ENCODE measurements at regions not wholly inside any gene's neighbourhood (a gene's known extent, or its start where the extent isn't known, plus 50 kb on each side); places are given as distances from the start of the nearest gene placed in this dataset.

- H3K9me3 ChIP-seq (ENCODE audit: low read length): no peaks in the 10 kb centered on the region
These were observed 437.1 kb downstream of the COL12A1 start for GRCh38 chr6:74768738-74769137.

GRCh38 chr6:74768120-74768519 lies 437.7 kb downstream of the COL12A1 start:
- Histone ChIP-seq H2AFZ (ENCODE audit: low read depth, low read length) (no peak overlapping the region), H3K36me3 (ENCODE audit: insufficient read depth, low read length) (no peaks in the 10 kb centered on the region), H3K9me3 (ENCODE audit: low read length) (no peaks in the 10 kb centered on the region), H3K27me3 (ENCODE audit: insufficient read depth, low read length) (no peaks in the 10 kb centered on the region), H3K4me3 (ENCODE audit: low read length) (no peak overlapping the region), H3K4me1 (ENCODE audit: insufficient read depth, low read length) (no peaks in the 10 kb centered on the region)

More at GRCh38 chr6:74768738-74769137, 437.1 kb downstream of the COL12A1 start:
- no peaks in the 10 kb centered on the region for H3K27me3 ChIP-seq (ENCODE audit: insufficient read depth, low read length)
- no peak overlapping the region for H3K4me3 ChIP-seq (ENCODE audit: low read length)
- H3K36me3 ChIP-seq (ENCODE audit: insufficient read depth, low read length): no peaks in the 10 kb centered on the region
- H2AFZ ChIP-seq (ENCODE audit: low read depth, low read length): no peak overlapping the region
- H3K4me1 ChIP-seq (ENCODE audit: insufficient read depth, low read length): no peaks in the 10 kb centered on the region

GRCh38 chr6:74765486-74765885 lies 440.4 kb downstream of the COL12A1 start:
- Histone ChIP-seq H3K4me3 (ENCODE audit: low read length) (no peak overlapping the region), H3K27me3 (ENCODE audit: insufficient read depth, low read length) (no peaks in the 10 kb centered on the region), H2AFZ (ENCODE audit: low read depth, low read length) (no peak overlapping the region), H3K36me3 (ENCODE audit: insufficient read depth, low read length) (no peaks in the 10 kb centered on the region), H3K4me1 (ENCODE audit: insufficient read depth, low read length) (no peaks in the 10 kb centered on the region), H3K9me3 (ENCODE audit: low read length) (no peaks in the 10 kb centered on the region)

GRCh38 chr6:74764486-74764885 lies 441.4 kb downstream of the COL12A1 start:
- no peaks in the 10 kb centered on the region for H3K9me3 ChIP-seq (ENCODE audit: low read length)
- no peak overlapping the region for H2AFZ ChIP-seq (ENCODE audit: low read depth, low read length)
- H3K4me3 ChIP-seq (ENCODE audit: low read length): no peak overlapping the region
- H3K36me3 ChIP-seq (ENCODE audit: insufficient read depth, low read length): no peaks in the 10 kb centered on the region
- H3K4me1 ChIP-seq (ENCODE audit: insufficient read depth, low read length): no peaks in the 10 kb centered on the region
- no peaks in the 10 kb centered on the region for H3K27me3 ChIP-seq (ENCODE audit: insufficient read depth, low read length)

GRCh38 chr6:74762841-74763240 lies 443.0 kb downstream of the COL12A1 start:
- Histone ChIP-seq H2AFZ (ENCODE audit: low read depth, low read length) (no peak overlapping the region), H3K4me3 (ENCODE audit: low read length) (no peak overlapping the region), H3K36me3 (ENCODE audit: insufficient read depth, low read length) (no peaks in the 10 kb centered on the region), H3K9me3 (ENCODE audit: low read length) (no peaks in the 10 kb centered on the region), H3K4me1 (ENCODE audit: insufficient read depth, low read length) (no peaks in the 10 kb centered on the region), H3K27me3 (ENCODE audit: insufficient read depth, low read length) (no peaks in the 10 kb centered on the region)

GRCh38 chr6:74757813-74758212 lies 448.0 kb downstream of the COL12A1 start:
- H3K4me1 ChIP-seq (ENCODE audit: insufficient read depth, low read length): no peaks in the 10 kb centered on the region
- no peaks in the 10 kb centered on the region for H3K36me3 ChIP-seq (ENCODE audit: insufficient read depth, low read length)
- no peaks in the 10 kb centered on the region for H3K27me3 ChIP-seq (ENCODE audit: insufficient read depth, low read length)
- no peak overlapping the region for H3K4me3 ChIP-seq (ENCODE audit: low read length)
- H3K9me3 ChIP-seq (ENCODE audit: low read length): no peaks in the 10 kb centered on the region
- H2AFZ ChIP-seq (ENCODE audit: low read depth, low read length): no peak overlapping the region

- no peaks in the 10 kb centered on the region for H3K27me3 ChIP-seq (ENCODE audit: insufficient read depth, low read length)
These were observed 448.9 kb downstream of the COL12A1 start for GRCh38 chr6:74756923-74757322.

GRCh38 chr6:74755778-74756177 lies 450.1 kb downstream of the COL12A1 start:
- Histone ChIP-seq H3K27me3 (ENCODE audit: insufficient read depth, low read length) (no peaks in the 10 kb centered on the region), H3K4me3 (ENCODE audit: low read length) (no peak overlapping the region), H3K4me1 (ENCODE audit: insufficient read depth, low read length) (no peaks in the 10 kb centered on the region)

More at GRCh38 chr6:74756923-74757322, 448.9 kb downstream of the COL12A1 start:
- no peaks in the 10 kb centered on the region for H3K4me1 ChIP-seq (ENCODE audit: insufficient read depth, low read length)
- H3K36me3 ChIP-seq (ENCODE audit: insufficient read depth, low read length): no peaks in the 10 kb centered on the region
- H3K4me3 ChIP-seq (ENCODE audit: low read length): no peak overlapping the region
- no peaks in the 10 kb centered on the region for H3K9me3 ChIP-seq (ENCODE audit: low read length)
- H2AFZ ChIP-seq (ENCODE audit: low read depth, low read length): no peak overlapping the region

GRCh38 chr6:74755196-74755595 lies 450.7 kb downstream of the COL12A1 start:
- H3K4me3 ChIP-seq (ENCODE audit: low read length): no peak overlapping the region
- no peak overlapping the region for H2AFZ ChIP-seq (ENCODE audit: low read depth, low read length)
- no peaks in the 10 kb centered on the region for H3K9me3 ChIP-seq (ENCODE audit: low read length)
- no peaks in the 10 kb centered on the region for H3K36me3 ChIP-seq (ENCODE audit: insufficient read depth, low read length)
- H3K4me1 ChIP-seq (ENCODE audit: insufficient read depth, low read length): no peaks in the 10 kb centered on the region
- no peaks in the 10 kb centered on the region for H3K27me3 ChIP-seq (ENCODE audit: insufficient read depth, low read length)

More at GRCh38 chr6:74755778-74756177, 450.1 kb downstream of the COL12A1 start:
- H3K36me3 ChIP-seq (ENCODE audit: insufficient read depth, low read length): no peaks in the 10 kb centered on the region
- no peak overlapping the region for H2AFZ ChIP-seq (ENCODE audit: low read depth, low read length)
- H3K9me3 ChIP-seq (ENCODE audit: low read length): no peaks in the 10 kb centered on the region

- H3K27me3 ChIP-seq (ENCODE audit: insufficient read depth, low read length): no peaks in the 10 kb centered on the region
- no peaks in the 10 kb centered on the region for H3K4me1 ChIP-seq (ENCODE audit: insufficient read depth, low read length)
- H2AFZ ChIP-seq (ENCODE audit: low read depth, low read length): no peak overlapping the region
- no peak overlapping the region for H3K4me3 ChIP-seq (ENCODE audit: low read length)
- no peaks in the 10 kb centered on the region for H3K36me3 ChIP-seq (ENCODE audit: insufficient read depth, low read length)
- H3K9me3 ChIP-seq (ENCODE audit: low read length): no peaks in the 10 kb centered on the region
These were observed 451.8 kb downstream of the COL12A1 start for GRCh38 chr6:74753883-74754600.

GRCh38 chr6:74752303-74752702 lies 453.6 kb downstream of the COL12A1 start:
- H3K9me3 ChIP-seq (ENCODE audit: low read length): no peaks in the 10 kb centered on the region
- no peak overlapping the region for H2AFZ ChIP-seq (ENCODE audit: low read depth, low read length)
- no peaks in the 10 kb centered on the region for H3K4me1 ChIP-seq (ENCODE audit: insufficient read depth, low read length)
- no peaks in the 10 kb centered on the region for H3K36me3 ChIP-seq (ENCODE audit: insufficient read depth, low read length)
- no peak overlapping the region for H3K4me3 ChIP-seq (ENCODE audit: low read length)
- no peaks in the 10 kb centered on the region for H3K27me3 ChIP-seq (ENCODE audit: insufficient read depth, low read length)

GRCh38 chr6:74750826-74751225 lies 455.0 kb downstream of the COL12A1 start:
- no peak overlapping the region for H2AFZ ChIP-seq (ENCODE audit: low read depth, low read length)
- no peaks in the 10 kb centered on the region for H3K36me3 ChIP-seq (ENCODE audit: insufficient read depth, low read length)
- H3K4me1 ChIP-seq (ENCODE audit: insufficient read depth, low read length): no peaks in the 10 kb centered on the region
- H3K4me3 ChIP-seq (ENCODE audit: low read length): no peak overlapping the region
- no peaks in the 10 kb centered on the region for H3K9me3 ChIP-seq (ENCODE audit: low read length)
- H3K27me3 ChIP-seq (ENCODE audit: insufficient read depth, low read length): no peaks in the 10 kb centered on the region

GRCh38 chr6:74749211-74750147 lies 456.4 kb downstream of the COL12A1 start:
- H3K27me3 ChIP-seq (ENCODE audit: insufficient read depth, low read length): no peaks in the 10 kb centered on the region
- H3K4me1 ChIP-seq (ENCODE audit: insufficient read depth, low read length): no peaks in the 10 kb centered on the region
- no peak overlapping the region for H3K4me3 ChIP-seq (ENCODE audit: low read length)
- no peak overlapping the region for H2AFZ ChIP-seq (ENCODE audit: low read depth, low read length)
- H3K9me3 ChIP-seq (ENCODE audit: low read length): no peaks in the 10 kb centered on the region
- no peaks in the 10 kb centered on the region for H3K36me3 ChIP-seq (ENCODE audit: insufficient read depth, low read length)

All from neuron (in vitro differentiated cells).